IMR-90 (cell line): ENCODE measurements at regions not wholly inside any gene's neighbourhood (a gene's known extent, or its start where the extent isn't known, plus 50 kb on each side); places are given as distances from the start of the nearest gene placed in this dataset.
"Not testable (repeated sequence)": the region's sequence is repeated elsewhere in the genome, so short reads cannot be mapped to it uniquely, and the experiment has no call there.

Experiments used
- ATAC-seq: fragments of 200-7000 bp; cut with Tn5 transposase; 2 replicates; pipeline ENCODE4 v1.9.1; 2020; ENCODE audit warnings: low read depth, mild to moderate bottlenecking, moderate library complexity
- BruUV-seq: library from RNA; stranded (reverse); fragments of 400-500 nt; replicated peaks from 2 replicates; lab custom pipeline; 2021; lab: Mats Ljungman, UMichigan
- CTCF ChIA-PET: fragments of 300-600 bp; formaldehyde crosslinking; extraction: SDS; loops from one replicate; lab custom pipeline; 2021; ENCODE audit warnings: antibody characterized with exemption; lab: Yijun Ruan, JAX
- POLR2A ChIA-PET: fragments of 300-600 bp; sonication (Branson Sonifier 250); formaldehyde crosslinking; loops from one replicate; lab custom pipeline; 2022; ENCODE audit warnings: antibody characterized with exemption; ENCODE audit not compliant: unreplicated experiment; lab: Charles Lee
- DNase-seq: peaks from one replicate; pipeline ENCODE4 v3.0.0; 2013
- H2AFZ ChIP-seq: replicated peaks from 2 replicates; pipeline ENCODE3; 2013; ENCODE audit warnings: low read length, mild to moderate bottlenecking; ENCODE audit not compliant: poor library complexity
- H2AK5ac ChIP-seq: 2 replicates; pipeline ENCODE4 v1.6.1; 2013; ENCODE audit warnings: low read depth, low read length, inconsistent platforms
- H2AK9ac ChIP-seq: replicated peaks from 2 replicates; pipeline ENCODE3; 2013; ENCODE audit warnings: mild to moderate bottlenecking, low read depth, low read length, moderate library complexity; ENCODE audit not compliant: poor library complexity
- H2BK120ac ChIP-seq: 2 replicates; pipeline ENCODE4 v1.6.1; 2013; ENCODE audit warnings: low read depth, low read length, inconsistent platforms
- H2BK15ac ChIP-seq: 3 replicates; pipeline ENCODE4 v1.6.1; 2013; ENCODE audit warnings: low read depth, low read length, inconsistent platforms
- H2BK20ac ChIP-seq: 2 replicates; pipeline ENCODE4 v1.6.1; 2013; ENCODE audit warnings: low read depth, mild to moderate bottlenecking, inconsistent platforms, low read length, moderate library complexity
- H2BK5ac ChIP-seq: 2 replicates; pipeline ENCODE4 v1.6.1; 2013; ENCODE audit warnings: mild to moderate bottlenecking, low read depth, low read length, inconsistent platforms; ENCODE audit not compliant: poor library complexity, severe bottlenecking
- H3K14ac ChIP-seq: replicated peaks from 2 replicates; pipeline ENCODE4 v1.6.1; 2013; ENCODE audit warnings: low read depth, low read length, inconsistent platforms
- H3K18ac ChIP-seq: 2 replicates; pipeline ENCODE4 v1.6.1; 2013; ENCODE audit warnings: low read depth, low read length, control low read depth
- H3K23ac ChIP-seq: 2 replicates; pipeline ENCODE4 v1.6.1; 2013; ENCODE audit warnings: low read depth, low read length, inconsistent platforms
- H3K27ac ChIP-seq: 2 replicates; pipeline ENCODE4 v1.5.1; 2013; ENCODE audit warnings: mild to moderate bottlenecking, control low read depth, low read length; ENCODE audit not compliant: insufficient read depth
- H3K27me3 ChIP-seq: 2 replicates; pipeline ENCODE4 v1.6.1; 2013; ENCODE audit warnings: low read length; ENCODE audit not compliant: control insufficient read depth, insufficient read depth
- H3K36me3 ChIP-seq: 2 replicates; pipeline ENCODE4 v1.6.1; 2013; ENCODE audit warnings: low read length, mixed read lengths; ENCODE audit not compliant: control insufficient read depth, insufficient read depth
- H3K4ac ChIP-seq: 2 replicates; pipeline ENCODE4 v1.6.1; 2013; ENCODE audit warnings: low read depth, low read length, inconsistent platforms
- H3K4me1 ChIP-seq: 2 replicates; pipeline ENCODE4 v1.6.1; 2013; ENCODE audit warnings: low read length, mixed read lengths; ENCODE audit not compliant: control insufficient read depth, insufficient read depth
- H3K4me2 ChIP-seq: 2 replicates; pipeline ENCODE4 v1.6.1; 2013; ENCODE audit warnings: low read depth, mild to moderate bottlenecking, control low read depth, low read length, moderate library complexity
- H3K4me3 ChIP-seq: 2 replicates; pipeline ENCODE4 v1.5.1; 2013; ENCODE audit warnings: low read depth, mild to moderate bottlenecking, control low read depth, low read length, moderate library complexity; ENCODE audit not compliant: insufficient read depth
- H3K56ac ChIP-seq: 2 replicates; pipeline ENCODE4 v1.6.1; 2013; ENCODE audit warnings: low read length, inconsistent platforms; ENCODE audit not compliant: insufficient read depth; ENCODE audit errors: extremely low read depth
- H3K79me1 ChIP-seq, 2 experiments: 2 replicates each; pipeline ENCODE4 v1.6.1; 2013; ENCODE audit warnings: low read length in 2 of 2, inconsistent platforms in 1 of 2, low read depth in 1 of 2
- H3K9ac ChIP-seq: 2 replicates; pipeline ENCODE4 v1.6.1; 2013; ENCODE audit warnings: low read depth, low read length, control low read depth
- H3K9me1 ChIP-seq: 2 replicates; pipeline ENCODE4 v1.6.1; 2013; ENCODE audit warnings: low read length, inconsistent platforms; ENCODE audit not compliant: insufficient read depth
- H3K9me3 ChIP-seq: 2 replicates; pipeline ENCODE4 v1.6.1; 2013; ENCODE audit warnings: low read length; ENCODE audit not compliant: control insufficient read depth, insufficient read depth
- H4K20me1 ChIP-seq: 2 replicates; pipeline ENCODE4 v1.6.1; 2013; ENCODE audit warnings: low read length, inconsistent platforms; ENCODE audit not compliant: insufficient read depth
- H4K5ac ChIP-seq: 2 replicates; pipeline ENCODE4 v1.6.1; 2013; ENCODE audit warnings: mild to moderate bottlenecking, low read depth, low read length, control low read depth
- H4K8ac ChIP-seq, 2 experiments: 2 replicates each; pipeline ENCODE4 v1.6.1; 2013; ENCODE audit warnings: low read depth in 2 of 2, low read length in 2 of 2, control low read depth in 1 of 2, inconsistent platforms in 1 of 2
- H4K91ac ChIP-seq: 2 replicates; pipeline ENCODE4 v1.6.1; 2013; ENCODE audit warnings: low read depth, low read length, inconsistent platforms; ENCODE audit not compliant: insufficient read depth
- WGBS, 2 experiments: methylation state at CpG; one replicate each; pipeline versions ENCODE4 v1.1.5 to v1.1.7; 2013; ENCODE audit warnings: missing lambda C conversion rate in 2 of 2; ENCODE audit not compliant: insufficient read length in 1 of 2; ENCODE audit errors: extremely low coverage in 2 of 2; 5-methylcytosine and 5-hydroxymethylcytosine counted together
- dilution Hi-C: fragments of 300-500 bp; cut with HindIII; formaldehyde crosslinking; loops from one replicate; pipeline ENCODE4 v1.14.3; 2018; ENCODE audit warnings: low sequenced_read_pairs; ENCODE audit not compliant: unreplicated experiment
- in situ Hi-C: fragments of 300-500 bp; cut with MboI; formaldehyde crosslinking; loops from 3 replicates; pipeline ENCODE4 v1.14.3; 2019; ENCODE audit warnings: low sequenced_read_pairs, inconsistent platforms, mixed read lengths
- intact Hi-C: fragments of 100-400 bp; cut with micrococcal nuclease; formaldehyde crosslinking; loops from 2 replicates; pipeline ENCODE4 v1.10.0; 2022

DNA sequence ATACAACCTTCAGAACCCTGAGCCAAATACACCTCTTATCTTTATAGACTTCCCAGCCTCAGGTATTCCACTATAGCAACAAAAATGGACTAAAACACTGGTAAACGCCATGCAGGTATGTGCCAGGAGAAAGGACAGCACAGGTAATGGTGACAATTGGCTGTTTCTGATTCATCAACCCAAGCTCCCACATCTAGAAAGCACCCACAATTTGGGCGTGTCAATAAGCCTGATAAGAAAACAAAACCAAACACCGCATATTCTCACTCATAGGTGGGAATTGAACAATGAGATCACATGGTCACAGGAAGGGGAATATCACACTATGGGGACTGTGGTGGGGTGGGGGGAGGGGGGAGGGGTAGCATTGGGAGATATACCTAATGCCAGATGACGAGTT, 348.5 kb downstream of the GADD45G start:
- H3K9me1 ChIP-seq, H3K9ac ChIP-seq, H3K4me2 ChIP-seq, ATAC-seq, H4K20me1 ChIP-seq, H3K27ac ChIP-seq, H3K9me3 ChIP-seq, BruUV-seq, H3K4me1 ChIP-seq, H4K8ac ChIP-seq, H2BK120ac ChIP-seq, H2AK5ac ChIP-seq, DNase-seq, in situ Hi-C loops, H3K14ac ChIP-seq, intact Hi-C loops, CTCF ChIA-PET, H3K23ac ChIP-seq, H4K91ac ChIP-seq, H2BK15ac ChIP-seq, H3K79me1 ChIP-seq, H3K18ac ChIP-seq, H3K4ac ChIP-seq, H3K4me3 ChIP-seq, H4K5ac ChIP-seq, H3K27me3 ChIP-seq, H2AK9ac ChIP-seq, POLR2A ChIA-PET, H2AFZ ChIP-seq, H3K56ac ChIP-seq, H3K36me3 ChIP-seq, H2BK20ac ChIP-seq, dilution Hi-C loops, H2BK5ac ChIP-seq: not testable (repeated sequence)
- no CpG with 5 or more reads among the region's 4 CpGs for WGBS, 2 experiments
